WTC11 (cell line): ENCODE measurements at regions not wholly inside any gene's neighbourhood (a gene's known extent, or its start where the extent isn't known, plus 50 kb on each side); places are given as distances from the start of the nearest gene placed in this dataset.

Experiments used
- NR1H2 ChIP-seq: sonication (generic); formaldehyde crosslinking; IDR thresholded peaks from 2 replicates; pipeline ENCODE4 v1.9.0; 2021; ENCODE audit warnings: mild to moderate bottlenecking, moderate library complexity, missing genetic modification reagents
- TF ChIP-seq, protein P1 (sequence below): fragments of 250-450 bp; sonication (Bioruptor Pico); IDR thresholded peaks from 2 replicates; pipeline ENCODE4 v1.8.0; 2021; ENCODE audit warnings: mild to moderate bottlenecking
- TF ChIP-seq, protein P2 (sequence below): sonication (generic); formaldehyde crosslinking; IDR thresholded peaks from 2 replicates; pipeline ENCODE4 v1.8.1; 2023; ENCODE audit warnings: mild to moderate bottlenecking, moderate library complexity, missing genetic modification reagents

DNA sequence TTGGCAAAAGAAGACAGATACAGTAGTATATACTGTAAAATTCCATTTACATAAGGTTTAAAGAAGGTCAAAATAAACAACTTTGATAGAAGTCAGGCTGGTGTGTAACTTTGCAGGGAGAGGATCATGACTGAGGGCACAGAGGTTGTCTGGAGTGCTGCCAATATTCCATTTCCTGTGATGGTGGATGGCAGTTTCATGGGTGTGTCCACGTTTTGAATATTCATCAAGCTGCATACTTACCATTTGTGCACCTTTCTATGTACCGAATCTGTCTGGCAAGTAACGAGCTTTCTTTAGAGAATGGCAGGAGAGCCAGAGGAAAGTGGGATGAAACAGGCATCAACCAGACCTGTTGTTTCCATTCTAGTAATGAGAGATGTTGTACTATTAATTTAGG is 420.5 kb upstream of the HTR2A start:
- no peak for TF ChIP-seq NR1H2 (CRISPR knock-in tag)
- TF ChIP-seq, protein P1, sequence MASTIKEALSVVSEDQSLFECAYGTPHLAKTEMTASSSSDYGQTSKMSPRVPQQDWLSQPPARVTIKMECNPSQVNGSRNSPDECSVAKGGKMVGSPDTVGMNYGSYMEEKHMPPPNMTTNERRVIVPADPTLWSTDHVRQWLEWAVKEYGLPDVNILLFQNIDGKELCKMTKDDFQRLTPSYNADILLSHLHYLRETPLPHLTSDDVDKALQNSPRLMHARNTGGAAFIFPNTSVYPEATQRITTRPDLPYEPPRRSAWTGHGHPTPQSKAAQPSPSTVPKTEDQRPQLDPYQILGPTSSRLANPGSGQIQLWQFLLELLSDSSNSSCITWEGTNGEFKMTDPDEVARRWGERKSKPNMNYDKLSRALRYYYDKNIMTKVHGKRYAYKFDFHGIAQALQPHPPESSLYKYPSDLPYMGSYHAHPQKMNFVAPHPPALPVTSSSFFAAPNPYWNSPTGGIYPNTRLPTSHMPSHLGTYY (CRISPR knock-in tag): no peak
- TF ChIP-seq, protein P2, sequence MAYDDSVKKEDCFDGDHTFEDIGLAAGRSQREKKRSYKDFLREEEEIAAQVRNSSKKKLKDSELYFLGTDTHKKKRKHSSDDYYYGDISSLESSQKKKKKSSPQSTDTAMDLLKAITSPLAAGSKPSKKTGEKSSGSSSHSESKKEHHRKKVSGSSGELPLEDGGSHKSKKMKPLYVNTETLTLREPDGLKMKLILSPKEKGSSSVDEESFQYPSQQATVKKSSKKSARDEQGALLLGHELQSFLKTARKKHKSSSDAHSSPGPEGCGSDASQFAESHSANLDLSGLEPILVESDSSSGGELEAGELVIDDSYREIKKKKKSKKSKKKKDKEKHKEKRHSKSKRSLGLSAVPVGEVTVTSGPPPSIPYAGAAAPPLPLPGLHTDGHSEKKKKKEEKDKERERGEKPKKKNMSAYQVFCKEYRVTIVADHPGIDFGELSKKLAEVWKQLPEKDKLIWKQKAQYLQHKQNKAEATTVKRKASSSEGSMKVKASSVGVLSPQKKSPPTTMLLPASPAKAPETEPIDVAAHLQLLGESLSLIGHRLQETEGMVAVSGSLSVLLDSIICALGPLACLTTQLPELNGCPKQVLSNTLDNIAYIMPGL: no peak
